Liver (tissue), 8 donors: ENCODE measurements at regions not wholly inside any gene's neighbourhood (a gene's known extent, or its start where the extent isn't known, plus 50 kb on each side); places are given as distances from the start of the nearest gene placed in this dataset.

Source experiments
- DNase-seq: peaks from one replicate; pipeline ENCODE4 v3.0.0-alpha.2; 2017; ENCODE audit warnings: low spot score
- H3K27ac ChIP-seq, 2 donors: one replicate each; pipeline ENCODE4 v1.7.0; 2013; ENCODE audit warnings: inconsistent platforms in 2 of 2, low read length in 2 of 2, control low read depth in 1 of 2, low read depth in 1 of 2, mild to moderate bottlenecking in 1 of 2
- H3K27me3 ChIP-seq, 4 donors: one replicate each; pipeline versions ENCODE4 v1.6.1 to v1.7.0; 2013; ENCODE audit warnings: low read length in 3 of 4, inconsistent platforms in 1 of 4, mild to moderate bottlenecking in 1 of 4, moderate library complexity in 1 of 4; ENCODE audit not compliant: control insufficient read depth in 4 of 4, insufficient read depth in 4 of 4
- H3K36me3 ChIP-seq, 4 donors: one replicate each; pipeline versions ENCODE4 v1.6.1 to v1.7.0; 2013; ENCODE audit warnings: low read length in 3 of 4, mild to moderate bottlenecking in 3 of 4, low read depth in 1 of 4, moderate library complexity in 1 of 4; ENCODE audit not compliant: control insufficient read depth in 4 of 4, insufficient read depth in 3 of 4
- H3K4me1 ChIP-seq, 4 donors: one replicate each; pipeline versions ENCODE4 v1.6.1 to v1.7.0; 2013; ENCODE audit warnings: low read length in 3 of 4, mild to moderate bottlenecking in 3 of 4, moderate library complexity in 1 of 4; ENCODE audit not compliant: control insufficient read depth in 4 of 4, insufficient read depth in 4 of 4
- H3K4me3 ChIP-seq, 3 donors: one replicate each; pipeline versions ENCODE4 v1.6.1 to v1.7.0; 2013; ENCODE audit warnings: low read length in 3 of 3, control low read depth in 1 of 3, low read depth in 1 of 3, mild to moderate bottlenecking in 1 of 3
- H3K9ac ChIP-seq, 2 donors: one replicate each; pipeline ENCODE4 v1.7.0; 2013; ENCODE audit warnings: low read length in 2 of 2, mild to moderate bottlenecking in 2 of 2, moderate library complexity in 2 of 2, control low read depth in 1 of 2, low read depth in 1 of 2
- H3K9me3 ChIP-seq, 4 donors: one replicate each; pipeline versions ENCODE4 v1.6.1 to v1.7.0; 2013; ENCODE audit warnings: low read length in 3 of 4; ENCODE audit not compliant: control insufficient read depth in 4 of 4
- ATF3 ChIP-seq: IDR thresholded peaks from 2 replicates; pipeline ENCODE4 v1.6.1; 2016; ENCODE audit warnings: antibody characterized with exemption
- CTCF ChIP-seq: fragments of 150-350 bp; IDR thresholded peaks from 2 replicates; pipeline ENCODE4 v1.5.1; 2017; ENCODE audit warnings: improper control_type of control experiment, low read depth, low read length; ENCODE audit not compliant: missing input control
- EGR1 ChIP-seq, 2 donors: IDR thresholded peaks; 2 replicates each; pipeline ENCODE4 v1.6.1; 2016 to 2018; ENCODE audit warnings: antibody characterized with exemption in 2 of 2, low read depth in 2 of 2
- FOXA1 ChIP-seq: IDR thresholded peaks from 2 replicates; pipeline ENCODE4 v1.6.1; 2016; ENCODE audit warnings: antibody characterized with exemption
- FOXA2 ChIP-seq: IDR thresholded peaks from 2 replicates; pipeline ENCODE4 v1.6.1; 2016; ENCODE audit warnings: antibody characterized with exemption
- GABPA ChIP-seq, 2 donors: IDR thresholded peaks in 1 of 2; conservative IDR thresholded peaks in 1 of 2; 2 replicates each; pipeline ENCODE4 v1.6.1; 2016; ENCODE audit warnings: antibody characterized with exemption in 2 of 2, mild to moderate bottlenecking in 1 of 2, moderate library complexity in 1 of 2
- HNF4A ChIP-seq, 2 donors: conservative IDR thresholded peaks; 2 replicates each; pipeline ENCODE4 v1.6.1; 2016; ENCODE audit warnings: antibody characterized with exemption in 2 of 2, mild to moderate bottlenecking in 2 of 2
- HNF4G ChIP-seq: IDR thresholded peaks from 2 replicates; pipeline ENCODE4 v1.6.1; 2016; ENCODE audit warnings: antibody characterized with exemption
- JUND ChIP-seq, 2 donors: IDR thresholded peaks; 2 replicates each; pipeline ENCODE4 v1.6.1; 2016; ENCODE audit warnings: antibody characterized with exemption in 2 of 2
- MAX ChIP-seq: IDR thresholded peaks from 2 replicates; pipeline ENCODE4 v1.6.1; 2016; ENCODE audit warnings: antibody characterized with exemption
- NR2F2 ChIP-seq: IDR thresholded peaks from 2 replicates; pipeline ENCODE4 v1.6.1; 2016; ENCODE audit warnings: antibody characterized with exemption
- RAD21 ChIP-seq, 2 donors: IDR thresholded peaks; 2 replicates each; pipeline ENCODE4 v1.6.1; 2016; ENCODE audit warnings: antibody characterized with exemption in 2 of 2, mild to moderate bottlenecking in 2 of 2
- REST ChIP-seq: IDR thresholded peaks from 2 replicates; pipeline ENCODE4 v1.6.1; 2016; ENCODE audit warnings: antibody characterized with exemption, mild to moderate bottlenecking
- RXRA ChIP-seq, 2 donors: IDR thresholded peaks; 2 replicates each; pipeline ENCODE4 v1.6.1; 2017 to 2018; ENCODE audit warnings: antibody characterized with exemption in 2 of 2, mild to moderate bottlenecking in 1 of 2
- SP1 ChIP-seq: IDR thresholded peaks from 2 replicates; pipeline ENCODE4 v1.6.1; 2018; ENCODE audit warnings: antibody characterized with exemption, mild to moderate bottlenecking
- YY1 ChIP-seq: IDR thresholded peaks from 2 replicates; pipeline ENCODE4 v1.6.1; 2016; ENCODE audit warnings: antibody characterized with exemption, mild to moderate bottlenecking
- ZBTB33 ChIP-seq: IDR thresholded peaks from 2 replicates; pipeline ENCODE4 v1.6.1; 2016; ENCODE audit warnings: antibody characterized with exemption
- WGBS: extraction: QIAGEN DNeasy Blood & Tissue Kit; methylation state at CpG from one replicate; pipeline ENCODE4 v1.1.7; 2013; 5-methylcytosine and 5-hydroxymethylcytosine counted together
- donor health status: healthy.
- donor health status: healthy.
- donor health status: healthy.
- donor health status: healthy.
- donor health status: healthy.

- TF ChIP-seq REST: no peak
Measured at GRCh38 chr4:59637596-59637995, 1562.5 kb upstream of the ADGRL3 start (continued).

GRCh38 chr4:59643682-59644081 is 1556.4 kb upstream of the ADGRL3 start:
- H3K9ac ChIP-seq: no peak overlapping the region
- 31% methylated on average over 1 of the region's 1 CpG for WGBS
- no peak overlapping the region for H3K4me3 ChIP-seq
- peaks cover 0 to 10% (median 2%) of the 10 kb centered on the region in 4 donors for H3K4me1 ChIP-seq
- no peaks in the 10 kb centered on the region for H3K36me3 ChIP-seq
- no peak overlapping the region for H3K27ac ChIP-seq
- no peaks in the 10 kb centered on the region for H3K27me3 ChIP-seq
- DNase-seq: no peak
- TF ChIP-seq HNF4A (conservative IDR thresholded peaks at IDR 0.05) (peak; percentile 69 to 70), GABPA (IDR thresholded peaks at IDR 0.05 in 1 of 2, conservative IDR thresholded peaks at IDR 0.05 in 1 of 2) (no peak), EGR1 (IDR thresholded peaks at IDR 0.05; ENCODE audit: low read depth in 2 of 2) (no peak), ZBTB33 (no peak), JUND (IDR thresholded peaks at IDR 0.05) (peak in 1 of 2 donors; percentile 20), FOXA1 (no peak), SP1 (peak; percentile 27), RXRA (IDR thresholded peaks at IDR 0.05) (peak in 1 of 2 donors; percentile 12), YY1 (peak; percentile 32), FOXA2 (no peak), RAD21 (IDR thresholded peaks at IDR 0.05) (no peak), REST (no peak), CTCF (no peak), HNF4G (no peak), MAX (no peak), NR2F2 (no peak), ATF3 (no peak)
- no peaks in the 10 kb centered on the region for H3K9me3 ChIP-seq
